ENCODE measurements at regions not wholly inside any gene's neighbourhood (a gene's known extent, or its start where the extent isn't known, plus 50 kb on each side); places are given as distances from the start of the nearest gene placed in this dataset.
A peak's percentile ranks its signal among the peaks of the same experiment; 100 is the strongest.

GRCh38 chr1:219560856-219561255, 52.0 kb downstream of the ZC3H11B start:
- DNase-seq = no peak
- in situ Hi-C loops (cut with HindIII; ENCODE audit: low pct_ligation_motif_present, low sequenced_read_pairs) = no loop called here
- no peak for TF ChIP-seq CTCF (IDR thresholded peaks at IDR 0.05; ENCODE audit: low read depth, low read length, missing control alignments)
- no peak overlapping the region for H3K4me3 ChIP-seq (ENCODE audit: low read depth, low read length)
- H3K36me3 ChIP-seq (replicated peaks) = no peaks in the 10 kb centered on the region
- no peaks in the 10 kb centered on the region for H3K27me3 ChIP-seq (replicated peaks)
- no peak overlapping the region for H3K27ac ChIP-seq

GRCh38 chr1:219559899-219560298, 53.0 kb downstream of the ZC3H11B start:
- Histone ChIP-seq H3K27ac (no peak overlapping the region), H3K27me3 (replicated peaks) (no peaks in the 10 kb centered on the region), H3K36me3 (replicated peaks) (no peaks in the 10 kb centered on the region), H3K4me3 (ENCODE audit: low read depth, low read length) (no peak overlapping the region)
- TF ChIP-seq CTCF (IDR thresholded peaks at IDR 0.05; ENCODE audit: low read depth, low read length, missing control alignments) = no peak
- DNase-seq = no peak
- in situ Hi-C loops (cut with HindIII; ENCODE audit: low pct_ligation_motif_present, low sequenced_read_pairs) = no loop called here

- Histone ChIP-seq H3K27ac (no peak overlapping the region), H3K4me3 (ENCODE audit: low read depth, low read length) (no peak overlapping the region), H3K36me3 (replicated peaks) (no peaks in the 10 kb centered on the region), H3K27me3 (replicated peaks) (no peaks in the 10 kb centered on the region)
- peak; percentile 51 for DNase-seq
- TF ChIP-seq CTCF (IDR thresholded peaks at IDR 0.05; ENCODE audit: low read depth, low read length, missing control alignments) = no peak
- in situ Hi-C loops (cut with HindIII; ENCODE audit: low pct_ligation_motif_present, low sequenced_read_pairs) = no loop called here
These were observed 57.1 kb downstream of the ZC3H11B start for GRCh38 chr1:219555806-219556205.

GRCh38 chr1:219555031-219555692, 57.7 kb downstream of the ZC3H11B start:
- Histone ChIP-seq H3K4me3 (ENCODE audit: low read depth, low read length) (no peak overlapping the region), H3K36me3 (replicated peaks) (no peaks in the 10 kb centered on the region), H3K27ac (no peak overlapping the region), H3K27me3 (replicated peaks) (no peaks in the 10 kb centered on the region)
- in situ Hi-C loops (cut with HindIII; ENCODE audit: low pct_ligation_motif_present, low sequenced_read_pairs) = no loop called here
- peak; percentile 58 for DNase-seq
- no peak for TF ChIP-seq CTCF (IDR thresholded peaks at IDR 0.05; ENCODE audit: low read depth, low read length, missing control alignments)

- no peak overlapping the region for H3K4me3 ChIP-seq (ENCODE audit: low read depth, low read length)
- TF ChIP-seq CTCF (IDR thresholded peaks at IDR 0.05; ENCODE audit: low read depth, low read length, missing control alignments) = no peak
- H3K27ac ChIP-seq = no peak overlapping the region
- in situ Hi-C loops (cut with HindIII; ENCODE audit: low pct_ligation_motif_present, low sequenced_read_pairs) = no loop called here
- H3K27me3 ChIP-seq (replicated peaks) = no peaks in the 10 kb centered on the region
- DNase-seq = no peak
- no peaks in the 10 kb centered on the region for H3K36me3 ChIP-seq (replicated peaks)
These were observed 58.9 kb downstream of the ZC3H11B start for GRCh38 chr1:219553934-219554502.

GRCh38 chr1:219550201-219550600, 62.7 kb downstream of the ZC3H11B start:
- in situ Hi-C loops (cut with HindIII; ENCODE audit: low pct_ligation_motif_present, low sequenced_read_pairs) = no loop called here
- Histone ChIP-seq H3K36me3 (replicated peaks) (no peaks in the 10 kb centered on the region), H3K27me3 (replicated peaks) (no peaks in the 10 kb centered on the region), H3K4me3 (ENCODE audit: low read depth, low read length) (no peak overlapping the region), H3K27ac (no peak overlapping the region)
- TF ChIP-seq CTCF (IDR thresholded peaks at IDR 0.05; ENCODE audit: low read depth, low read length, missing control alignments) = no peak
- no peak for DNase-seq
